HCT116 (cell line): ENCODE measurements at regions not wholly inside any gene's neighbourhood (a gene's known extent, or its start where the extent isn't known, plus 50 kb on each side); places are given as distances from the start of the nearest gene placed in this dataset.

Experiments
- ATAC-seq: fragments of 200-7000 bp; cut with Tn5 transposase; 2 replicates; pipeline ENCODE4 v1.9.1; 2020; ENCODE audit warnings: mild to moderate bottlenecking, moderate library complexity
- BruUV-seq: library from RNA; stranded (reverse); fragments of 400-500 nt; replicated peaks from 2 replicates; lab custom pipeline; 2021; lab: Mats Ljungman, UMichigan
- CTCF ChIA-PET: fragments of 300-600 bp; sonication (Branson Sonifier 250); formaldehyde crosslinking; loops from one replicate; lab custom pipeline; 2021; ENCODE audit warnings: antibody characterized with exemption; lab: Charles Lee
- POLR2A ChIA-PET: fragments of 300-600, 350-600 bp; sonication (Branson Sonifier 250); formaldehyde crosslinking; loops from one replicate; lab custom pipeline; 2021; ENCODE audit warnings: antibody characterized with exemption; lab: Charles Lee
- RAD21 ChIA-PET, 2 experiments: fragments of 300-600 bp; sonication (Branson Sonifier 250); formaldehyde crosslinking; loops; one replicate each; lab custom pipeline; 2023; ENCODE audit warnings: low total read pairs in 2 of 2; ENCODE audit not compliant: uncharacterized antibody in 2 of 2, unreplicated experiment in 2 of 2, low non-redundant PET in 1 of 2; lab: Charles Lee
- DNase-seq: peaks from one replicate; pipeline ENCODE4 v3.0.0-alpha.2; 2010; ENCODE audit warnings: low read depth, low spot score
- H2AFZ ChIP-seq: fragments of 200-600 bp; shearing (Covaris generic), sonication (generic); 2 replicates; pipeline ENCODE4 v1.6.1; 2017; ENCODE audit warnings: low read depth, mixed run types, mixed read lengths, antibody characterized with exemption, low read length; ENCODE audit not compliant: poor library complexity, severe bottlenecking
- H3K27ac ChIP-seq: 2 replicates; pipeline ENCODE4 v1.5.1; 2012; ENCODE audit warnings: low read depth, low read length
- H3K27me3 ChIP-seq: fragments of 200-600 bp; sonication (generic); 2 replicates; pipeline ENCODE4 v1.6.1; 2016; ENCODE audit warnings: mixed run types, low read length, mixed read lengths; ENCODE audit not compliant: insufficient read depth
- H3K36me3 ChIP-seq, 2 experiments: fragments of 200-500 bp in 1 of 2; fragments of 200-600 bp in 1 of 2; sonication (Bioruptor generic) in 1 of 2; sonication (generic) in 1 of 2; 2 replicates each; pipeline versions ENCODE4 v1.5.1 to v1.6.1; 2014 to 2016; ENCODE audit warnings: low read length in 2 of 2, inconsistent platforms in 1 of 2, mixed read lengths in 1 of 2, mixed run types in 1 of 2; ENCODE audit not compliant: insufficient read depth in 2 of 2, control insufficient read depth in 1 of 2
- H3K4me1 ChIP-seq, 2 experiments: fragments of 200-600 bp in 1 of 2; sonication (generic) in 1 of 2; 2 replicates each; pipeline versions ENCODE4 v1.5.1 to v1.6.1; 2012 to 2017; ENCODE audit warnings: low read length in 2 of 2, inconsistent platforms in 1 of 2, mild to moderate bottlenecking in 1 of 2, mixed read lengths in 1 of 2, mixed run types in 1 of 2, moderate library complexity in 1 of 2; ENCODE audit not compliant: insufficient read depth in 2 of 2, control insufficient read depth in 1 of 2
- H3K4me2 ChIP-seq: fragments of 200-600 bp; sonication (generic); 2 replicates; pipeline ENCODE4 v1.6.1; 2017; ENCODE audit warnings: mixed run types, low read length, mixed read lengths
- H3K4me3 ChIP-seq, 2 experiments: fragments of 200-600 bp in 1 of 2; sonication (generic) in 1 of 2; replicated peaks in 1 of 2; 2 replicates each; pipeline ENCODE4 v1.5.1; 2011 to 2016; ENCODE audit warnings: low read length in 2 of 2, control low read depth in 1 of 2, low read depth in 1 of 2, mild to moderate bottlenecking in 1 of 2, mixed read lengths in 1 of 2, mixed run types in 1 of 2
- H3K79me2 ChIP-seq: fragments of 200-600 bp; sonication (generic); 2 replicates; pipeline ENCODE4 v1.6.1; 2017; ENCODE audit warnings: mild to moderate bottlenecking, mixed run types, low read length, moderate library complexity, mixed read lengths; ENCODE audit not compliant: insufficient read depth
- H3K9ac ChIP-seq: fragments of 200-600 bp; sonication (generic); 2 replicates; pipeline ENCODE4 v1.6.1; 2016; ENCODE audit warnings: low read length, mixed read lengths
- H3K9me2 ChIP-seq: fragments of 200-600 bp; sonication (generic), shearing (Covaris generic); 2 replicates; pipeline ENCODE4 v1.6.1; 2017; ENCODE audit warnings: mixed run types, mild to moderate bottlenecking, moderate library complexity; ENCODE audit not compliant: insufficient read depth
- H3K9me3 ChIP-seq, 2 experiments: fragments of 200-500 bp in 1 of 2; fragments of 200-600 bp in 1 of 2; sonication (Bioruptor generic) in 1 of 2; sonication (generic) in 1 of 2; 2 replicates each; pipeline ENCODE4 v1.6.1; 2014 to 2017; ENCODE audit warnings: low read length in 2 of 2, mixed read lengths in 2 of 2, inconsistent platforms in 1 of 2, low read depth in 1 of 2, mild to moderate bottlenecking in 1 of 2, mixed run types in 1 of 2, moderate library complexity in 1 of 2; ENCODE audit not compliant: control insufficient read depth in 1 of 2, insufficient read depth in 1 of 2
- H4K20me1 ChIP-seq: fragments of 200-600 bp; sonication (generic), shearing (Covaris generic); 2 replicates; pipeline ENCODE4 v1.6.1; 2017; ENCODE audit warnings: mixed run types, mild to moderate bottlenecking, moderate library complexity; ENCODE audit not compliant: insufficient read depth
- ATF3 ChIP-seq: IDR thresholded peaks from 2 replicates; pipeline ENCODE4 v1.6.1; 2012
- CBX3 ChIP-seq: IDR thresholded peaks from 2 replicates; pipeline ENCODE4 v1.6.1; 2012; ENCODE audit warnings: low read depth
- CTCF ChIP-seq, 3 experiments: fragments of 200-600 bp in 1 of 3; sonication (generic) in 1 of 3; IDR thresholded peaks in 2 of 3; conservative IDR thresholded peaks in 1 of 3; 2 replicates each; pipeline ENCODE4 v1.5.1; 2012 to 2017; ENCODE audit warnings: low read depth in 2 of 3, low read length in 2 of 3, antibody characterized with exemption in 1 of 3, borderline replicate concordance in 1 of 3, control low read depth in 1 of 3, mild to moderate bottlenecking in 1 of 3, mixed read lengths in 1 of 3, mixed run types in 1 of 3, moderate library complexity in 1 of 3; ENCODE audit not compliant: insufficient read depth in 1 of 3
- EGR1 ChIP-seq: IDR thresholded peaks from 2 replicates; pipeline ENCODE4 v1.6.1; 2012; ENCODE audit warnings: low read depth
- ELF1 ChIP-seq: IDR thresholded peaks from 2 replicates; pipeline ENCODE4 v1.6.1; 2012; ENCODE audit warnings: low read depth, borderline replicate concordance
- EZH2 ChIP-seq: fragments of 200-600 bp; sonication (generic); IDR thresholded peaks from 2 replicates; pipeline ENCODE4 v1.6.1; 2017; ENCODE audit warnings: antibody characterized with exemption, mixed run types
- POLR2AphosphoS5 ChIP-seq: IDR thresholded peaks from 2 replicates; pipeline ENCODE4 v1.6.1; 2011; ENCODE audit warnings: mild to moderate bottlenecking, low read depth, low read length, moderate library complexity
- RAD21 ChIP-seq: IDR thresholded peaks from 2 replicates; pipeline ENCODE4 v1.6.1; 2012; ENCODE audit warnings: low read depth, mild to moderate bottlenecking
- YY1 ChIP-seq: IDR thresholded peaks from 2 replicates; pipeline ENCODE4 v1.6.1; 2011; ENCODE audit warnings: low read length, low read depth, moderate library complexity, mild to moderate bottlenecking; ENCODE audit not compliant: insufficient replicate concordance; ENCODE audit errors: extremely low read depth
- intact Hi-C: fragments of 100-400 bp; cut with micrococcal nuclease; formaldehyde crosslinking; loops from 2 replicates; pipeline ENCODE4 v1.10.0; 2022

GRCh38 chr12:84701041-84701440 lies 211.6 kb downstream of the SLC6A15 start (continued):
- TF ChIP-seq ATF3 (no peak), ELF1 (no peak)
- TF ChIP-seq, all 23 proteins: peak for 0

GRCh38 chr12:84698576-84699333 lies 213.8 kb downstream of the SLC6A15 start:
- no peak overlapping the region for H3K4me2 ChIP-seq
- H3K9me3 ChIP-seq: no peaks in the 10 kb centered on the region
- H2AFZ ChIP-seq: no peak overlapping the region
- H3K27ac ChIP-seq: no peak overlapping the region
- ChIA-PET POLR2A (no interaction called here), RAD21 (no interaction called here), CTCF (no interaction called here)
- no peaks in the 10 kb centered on the region for H3K36me3 ChIP-seq
- H3K79me2 ChIP-seq: no peaks in the 10 kb centered on the region
- H3K9me2 ChIP-seq: no peaks in the 10 kb centered on the region
- no peak for DNase-seq
- intact Hi-C loops: no loop called here
- H3K4me1 ChIP-seq: peaks cover 0 to 3% of the 10 kb centered on the region in 2 experiments; a peak in 1 of 4 replicates
- no peak for ATAC-seq
- TF ChIP-seq POLR2AphosphoS5: no peak
- TF ChIP-seq EGR1: no peak
- TF ChIP-seq CBX3: no peak
- no peak for TF ChIP-seq CTCF (IDR thresholded peaks at IDR 0.05 in 2 of 3, conservative IDR thresholded peaks at IDR 0.05 in 1 of 3; ENCODE audit: borderline replicate concordance in 1 of 3, insufficient read depth in 1 of 3, low read depth in 2 of 3, low read length in 2 of 3)
- TF ChIP-seq EZH2: no peak
- no peak for TF ChIP-seq ATF3
- TF ChIP-seq RAD21: no peak
- TF ChIP-seq YY1: no peak
- no peak for TF ChIP-seq ELF1
- H3K4me3 ChIP-seq: no peak overlapping the region
- no peaks in the 10 kb centered on the region for H3K27me3 ChIP-seq
- no TSS peak for BruUV-seq
- no peak overlapping the region for H3K9ac ChIP-seq
- H4K20me1 ChIP-seq: no peaks in the 10 kb centered on the region
